Dendritic cell treated with granulocyte-macrophage colony-stimulating factor and Interleukin-4, amounts not matched to agents 40 ng/mL and 50 ng/mL, for 4 days (primary cell): ENCODE measurements at regions not wholly inside any gene's neighbourhood (a gene's known extent, or its start where the extent isn't known, plus 50 kb on each side); places are given as distances from the start of the nearest gene placed in this dataset.
"Not testable (repeated sequence)": the region's sequence is repeated elsewhere in the genome, so short reads cannot be mapped to it uniquely, and the experiment has no call there.

Source experiments
- H3K27ac Mint-ChIP-seq: one replicate; pipeline ENCODE4 v1.8.0; 2022; ENCODE audit warnings: mild to moderate bottlenecking, mixed read lengths
- H3K27me3 Mint-ChIP-seq: one replicate; pipeline ENCODE4 v1.8.0; 2022; ENCODE audit warnings: mild to moderate bottlenecking, mixed read lengths
- H3K36me3 Mint-ChIP-seq: one replicate; pipeline ENCODE4 v1.8.0; 2022; ENCODE audit warnings: low read depth, mixed read lengths
- H3K4me1 Mint-ChIP-seq: one replicate; pipeline ENCODE4 v1.8.0; 2022; ENCODE audit warnings: low read depth, mixed read lengths
- H3K4me3 Mint-ChIP-seq: one replicate; pipeline ENCODE4 v1.8.0; 2022; ENCODE audit warnings: mild to moderate bottlenecking, moderate library complexity, mixed read lengths
- H3K9me3 Mint-ChIP-seq: one replicate; pipeline ENCODE4 v1.8.0; 2022; ENCODE audit warnings: mixed read lengths
- intact Hi-C: fragments of 100-400 bp; cut with micrococcal nuclease; formaldehyde crosslinking; loops from one replicate; pipeline ENCODE4 v1.15.0; 2022

DNA sequence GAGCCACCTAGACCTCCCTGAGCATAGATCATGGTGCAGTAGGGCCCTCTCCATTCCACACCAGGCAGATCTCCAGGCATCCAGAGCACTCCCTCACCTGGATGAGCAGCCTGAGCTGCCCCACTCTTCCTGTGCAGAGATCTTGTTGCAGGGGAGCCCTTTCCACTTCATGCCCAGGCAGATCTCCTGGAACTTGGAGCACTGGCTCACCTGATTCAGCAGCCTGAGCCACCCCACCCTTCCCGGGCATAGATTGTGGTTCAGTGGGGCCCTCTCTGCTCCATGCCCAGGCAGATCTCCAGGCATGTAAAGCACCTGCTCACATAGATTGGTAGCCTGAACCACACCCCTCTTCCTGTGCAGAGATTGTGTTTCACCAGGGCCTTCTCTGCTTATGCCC is 78.0 kb downstream of the SEC16B start:
- intact Hi-C loops: no loop called here
- Mint-ChIP-seq H3K27ac (no peak overlapping the region), H3K36me3 (no peaks in the 10 kb centered on the region), H3K9me3 (peaks cover 21% of the 10 kb centered on the region), H3K4me3 (no peak overlapping the region), H3K27me3 (no peaks in the 10 kb centered on the region), H3K4me1 (no peaks in the 10 kb centered on the region)

DNA sequence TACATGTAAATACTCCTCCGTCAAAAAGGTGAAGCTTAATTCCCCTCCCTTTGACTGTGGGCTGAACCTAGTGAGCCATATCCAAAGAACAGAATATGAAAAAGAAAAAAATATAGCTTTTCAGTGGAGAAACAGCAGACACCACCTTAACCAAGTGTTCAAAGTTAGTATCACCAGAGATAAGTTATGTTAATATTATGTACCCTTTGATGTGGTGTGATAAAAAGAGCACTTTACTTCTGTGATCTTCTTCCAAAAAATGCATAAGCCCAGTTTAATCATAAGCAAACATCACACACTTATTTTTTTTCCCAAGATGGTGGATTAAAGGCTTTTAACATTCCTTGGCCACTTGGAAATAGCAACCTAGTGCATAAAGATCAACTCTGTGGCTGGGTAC is 79.4 kb downstream of the SEC16B start:
- Mint-ChIP-seq H3K4me1 (no peaks in the 10 kb centered on the region), H3K36me3 (no peaks in the 10 kb centered on the region)
- intact Hi-C loops: no loop called here

DNA sequence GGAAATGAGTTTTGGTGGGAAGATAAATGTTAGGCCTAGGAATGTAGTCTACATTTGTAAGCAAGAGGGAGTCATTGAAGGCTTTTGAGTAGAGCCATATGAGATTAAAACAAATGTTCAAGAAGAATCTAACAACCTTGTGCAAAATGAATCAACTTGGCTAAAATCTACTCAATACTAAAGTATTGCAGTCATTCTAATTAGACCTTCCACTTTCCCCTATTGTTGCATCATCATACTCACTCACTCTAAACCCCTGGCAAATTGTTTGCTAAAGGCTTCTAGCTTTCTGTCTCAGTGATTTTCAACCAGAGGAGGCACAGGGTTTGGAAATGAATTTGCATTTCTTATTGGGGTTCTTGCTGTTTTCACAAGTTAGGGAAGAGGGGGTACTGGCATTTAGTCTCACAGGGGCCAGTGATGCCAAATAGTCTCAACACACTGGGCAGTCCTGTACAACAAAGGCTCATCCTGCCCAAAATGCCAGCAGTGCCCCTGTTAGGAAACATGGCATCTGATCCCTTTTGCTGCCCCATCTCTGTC is 85.3 kb downstream of the SEC16B start:
- Mint-ChIP-seq H3K36me3 (no peaks in the 10 kb centered on the region), H3K9me3 (no peaks in the 10 kb centered on the region), H3K27ac (no peak overlapping the region), H3K27me3 (no peaks in the 10 kb centered on the region), H3K4me1 (no peaks in the 10 kb centered on the region), H3K4me3 (no peak overlapping the region)
- intact Hi-C loops: no loop called here

More for the DNA sequence above, 79.4 kb downstream of the SEC16B start:
- H3K27me3 Mint-ChIP-seq: no peaks in the 10 kb centered on the region
- peaks cover 21% of the 10 kb centered on the region for H3K9me3 Mint-ChIP-seq
- no peak overlapping the region for H3K27ac Mint-ChIP-seq
- H3K4me3 Mint-ChIP-seq: no peak overlapping the region

DNA sequence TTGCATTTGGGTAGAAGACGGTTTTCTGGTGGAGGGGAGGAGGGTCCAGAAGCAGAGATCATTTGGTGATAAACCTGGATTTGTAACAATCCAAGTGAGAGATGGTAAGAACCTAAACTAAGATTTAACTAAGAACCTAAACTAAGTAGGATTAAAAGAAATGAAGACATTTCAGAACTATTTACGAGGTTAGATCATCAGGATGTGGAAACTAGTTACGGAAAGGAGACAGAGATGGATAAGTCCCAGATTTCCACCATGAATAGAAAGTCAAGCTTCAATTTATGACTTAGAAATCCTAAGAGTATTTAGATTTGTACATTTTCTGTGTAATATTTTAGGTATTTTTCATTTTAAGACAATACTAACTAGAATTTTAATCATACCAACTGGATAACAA is 86.3 kb downstream of the SEC16B start:
- Mint-ChIP-seq H3K9me3 (no peaks in the 10 kb centered on the region), H3K27me3 (no peaks in the 10 kb centered on the region), H3K4me1 (no peaks in the 10 kb centered on the region), H3K4me3 (no peak overlapping the region), H3K36me3 (no peaks in the 10 kb centered on the region), H3K27ac (no peak overlapping the region)
- intact Hi-C loops: no loop called here

DNA sequence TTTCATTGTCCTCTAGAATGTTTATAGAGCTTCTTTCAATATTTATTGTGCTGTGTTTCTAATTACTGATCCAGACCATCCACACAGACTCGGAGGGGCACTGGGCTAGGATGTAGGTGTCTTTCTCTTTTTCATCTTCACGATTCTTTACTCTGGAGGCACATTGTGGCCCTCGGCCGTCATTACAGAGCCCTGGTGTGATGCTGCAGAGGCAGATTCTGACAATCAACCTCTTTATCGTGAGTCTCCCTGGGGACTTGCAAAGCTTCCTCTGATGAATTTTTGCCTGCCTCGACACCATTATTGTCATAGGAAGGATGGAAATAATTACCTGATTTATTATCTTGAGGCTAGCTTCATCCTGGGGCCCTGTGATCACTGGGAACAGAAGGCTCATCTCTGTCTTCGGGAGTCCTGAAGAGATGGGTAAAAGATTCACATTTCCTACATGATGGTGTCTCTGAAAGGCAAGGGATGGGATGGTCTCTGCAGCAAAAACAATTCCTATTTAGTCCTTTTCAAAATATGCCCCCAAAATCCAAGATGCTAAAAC is 89.4 kb downstream of the SEC16B start:
- intact Hi-C loops: no loop called here
- no peaks in the 10 kb centered on the region for H3K36me3 Mint-ChIP-seq
- no peaks in the 10 kb centered on the region for H3K27me3 Mint-ChIP-seq
- no peak overlapping the region for H3K4me3 Mint-ChIP-seq
- H3K9me3 Mint-ChIP-seq: no peaks in the 10 kb centered on the region
- H3K4me1 Mint-ChIP-seq: no peaks in the 10 kb centered on the region
- no peak overlapping the region for H3K27ac Mint-ChIP-seq

DNA sequence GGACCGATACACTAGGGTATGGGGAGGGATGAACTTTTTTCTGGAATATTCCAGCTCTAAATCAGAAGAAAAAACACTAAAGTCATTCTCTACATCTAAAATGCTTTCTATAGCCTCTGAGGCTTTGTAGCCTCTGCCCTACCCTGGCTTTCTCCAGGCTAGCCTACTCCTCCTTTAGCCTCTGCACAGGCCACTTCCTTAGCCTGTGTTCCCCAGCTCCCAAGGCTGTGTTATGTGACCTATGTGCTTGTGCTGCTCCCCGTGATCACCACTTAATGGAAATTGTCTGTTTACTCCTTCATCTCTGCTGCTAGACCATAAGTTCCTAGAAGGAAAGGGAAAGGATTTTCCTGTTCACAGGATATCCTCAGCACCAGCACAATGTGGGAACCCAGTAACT is 92.8 kb downstream of the SEC16B start:
- Mint-ChIP-seq H3K27ac (no peak overlapping the region), H3K4me3 (no peak overlapping the region), H3K9me3 (no peaks in the 10 kb centered on the region)

DNA sequence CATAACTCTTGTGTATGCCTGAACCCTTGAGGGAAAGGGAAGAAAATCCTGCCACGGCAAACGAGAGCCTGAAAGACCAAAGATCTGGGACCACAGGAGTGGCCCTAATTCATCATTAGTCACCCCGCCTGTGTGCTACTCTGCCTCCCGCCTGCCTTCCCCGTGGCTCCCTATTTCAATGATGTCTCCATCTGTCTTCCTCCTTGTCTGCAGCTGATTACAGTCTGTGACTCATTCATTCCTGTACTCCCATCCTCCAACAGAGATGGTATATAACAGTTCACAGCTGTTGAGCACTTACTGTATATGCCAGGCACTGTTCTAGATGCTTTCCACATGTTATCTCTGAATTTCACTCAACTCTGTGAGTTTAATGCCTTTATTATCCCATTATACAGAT is 96.6 kb downstream of the SEC16B start:
- no peaks in the 10 kb centered on the region for H3K36me3 Mint-ChIP-seq
- H3K9me3 Mint-ChIP-seq: no peaks in the 10 kb centered on the region
- no peak overlapping the region for H3K4me3 Mint-ChIP-seq
- H3K4me1 Mint-ChIP-seq: no peaks in the 10 kb centered on the region
- no peak overlapping the region for H3K27ac Mint-ChIP-seq
- H3K27me3 Mint-ChIP-seq: peaks cover 2% of the 10 kb centered on the region
- intact Hi-C loops: no loop called here

More for the DNA sequence above, 92.8 kb downstream of the SEC16B start:
- H3K4me1 Mint-ChIP-seq: no peaks in the 10 kb centered on the region
- intact Hi-C loops: no loop called here
- no peaks in the 10 kb centered on the region for H3K36me3 Mint-ChIP-seq
- peaks cover 2% of the 10 kb centered on the region for H3K27me3 Mint-ChIP-seq

DNA sequence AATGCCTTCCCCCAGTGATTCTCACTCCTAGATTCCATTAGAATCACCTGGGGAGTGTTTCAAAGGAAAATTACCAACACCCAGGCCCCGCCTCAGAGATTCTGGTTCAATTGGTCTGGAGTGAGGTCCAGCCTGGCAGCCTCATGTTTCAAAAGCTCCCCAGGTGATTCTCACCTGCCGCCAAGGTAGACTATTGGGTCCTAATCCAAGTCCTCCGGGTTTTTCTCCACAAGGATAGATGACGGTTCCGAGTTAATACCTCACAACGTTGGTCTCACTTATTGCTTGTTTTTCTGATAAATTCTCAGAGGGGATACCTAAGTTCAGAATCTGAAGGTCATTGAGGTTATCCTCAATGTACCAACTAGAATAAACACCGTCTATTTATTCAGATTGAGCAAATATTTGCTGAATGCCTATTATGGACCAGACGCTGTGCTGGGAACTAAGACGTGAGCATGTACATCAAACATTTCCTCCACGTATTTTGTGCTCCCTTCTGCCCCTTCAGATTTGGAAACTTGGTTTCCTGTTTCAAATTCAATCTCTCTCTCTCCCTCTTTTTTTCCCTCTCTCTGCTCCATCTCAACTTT is 97.5 kb downstream of the SEC16B start:
- no peaks in the 10 kb centered on the region for H3K9me3 Mint-ChIP-seq
- no peak overlapping the region for H3K27ac Mint-ChIP-seq
- H3K36me3 Mint-ChIP-seq: no peaks in the 10 kb centered on the region
- H3K27me3 Mint-ChIP-seq: peaks cover 2% of the 10 kb centered on the region
- H3K4me1 Mint-ChIP-seq: no peaks in the 10 kb centered on the region
- intact Hi-C loops: no loop called here
- no peak overlapping the region for H3K4me3 Mint-ChIP-seq

DNA sequence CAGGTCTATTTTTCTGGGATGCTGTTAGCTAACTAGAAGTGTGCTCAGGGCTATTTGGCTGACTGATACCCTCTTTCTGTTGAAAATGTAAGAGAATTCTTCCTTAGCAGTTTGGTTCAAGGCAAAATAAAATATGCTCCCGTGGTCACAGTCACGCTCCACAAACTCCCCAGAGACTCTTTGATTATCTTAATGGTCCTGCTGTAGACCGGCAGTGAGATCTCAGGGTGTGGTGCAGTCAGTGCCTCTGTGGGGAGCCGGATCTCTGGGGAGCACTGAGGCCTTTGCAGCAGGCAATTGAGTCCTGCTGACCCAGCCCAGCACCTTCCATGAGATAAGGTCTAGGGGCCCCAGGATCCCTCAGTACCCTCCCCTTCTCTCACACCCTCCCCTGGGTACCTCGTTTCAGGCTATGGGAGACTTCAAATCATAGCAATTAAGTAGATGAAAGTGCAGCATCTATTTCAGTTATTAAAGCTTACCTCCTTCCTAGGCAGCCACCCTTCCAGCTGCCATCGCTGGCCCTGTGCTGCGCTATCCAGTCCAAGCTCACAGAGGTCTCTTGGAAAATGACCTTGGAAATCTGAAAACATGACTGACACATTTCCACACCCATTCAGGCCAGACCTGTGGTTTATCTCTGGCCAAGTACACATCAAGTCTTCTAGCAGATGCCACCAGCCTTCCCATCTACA is 98.1 kb downstream of the SEC16B start:
- peaks cover 2% of the 10 kb centered on the region for H3K27me3 Mint-ChIP-seq
- no peak overlapping the region for H3K4me3 Mint-ChIP-seq
- H3K36me3 Mint-ChIP-seq: no peaks in the 10 kb centered on the region
- no peaks in the 10 kb centered on the region for H3K4me1 Mint-ChIP-seq
- no peaks in the 10 kb centered on the region for H3K9me3 Mint-ChIP-seq
- intact Hi-C loops: no loop called here
- no peak overlapping the region for H3K27ac Mint-ChIP-seq

DNA sequence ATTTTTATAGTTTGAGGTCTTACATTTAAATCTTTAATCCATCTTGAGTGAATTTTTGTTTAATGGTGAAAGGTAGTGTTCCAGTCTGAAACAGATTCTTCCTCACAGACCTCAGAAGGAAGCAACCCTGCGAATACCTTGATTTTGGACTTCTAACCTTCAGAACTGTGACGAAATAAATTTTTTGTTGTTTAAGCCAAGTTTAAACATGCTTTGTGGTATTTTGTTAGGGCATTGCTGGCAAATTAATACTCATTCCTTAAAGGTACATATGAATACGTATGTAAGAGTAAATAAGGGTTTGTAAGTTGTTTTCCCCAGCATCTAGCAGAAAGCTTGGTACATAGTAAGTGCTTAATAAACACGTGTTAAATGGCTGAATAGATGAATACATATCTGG is 100.3 kb downstream of the SEC16B start:
- Mint-ChIP-seq H3K4me1 (no peaks in the 10 kb centered on the region), H3K27me3 (peaks cover 2% of the 10 kb centered on the region), H3K36me3 (no peaks in the 10 kb centered on the region), H3K9me3 (no peaks in the 10 kb centered on the region), H3K27ac (no peak overlapping the region), H3K4me3 (no peak overlapping the region)
- intact Hi-C loops: no loop called here

DNA sequence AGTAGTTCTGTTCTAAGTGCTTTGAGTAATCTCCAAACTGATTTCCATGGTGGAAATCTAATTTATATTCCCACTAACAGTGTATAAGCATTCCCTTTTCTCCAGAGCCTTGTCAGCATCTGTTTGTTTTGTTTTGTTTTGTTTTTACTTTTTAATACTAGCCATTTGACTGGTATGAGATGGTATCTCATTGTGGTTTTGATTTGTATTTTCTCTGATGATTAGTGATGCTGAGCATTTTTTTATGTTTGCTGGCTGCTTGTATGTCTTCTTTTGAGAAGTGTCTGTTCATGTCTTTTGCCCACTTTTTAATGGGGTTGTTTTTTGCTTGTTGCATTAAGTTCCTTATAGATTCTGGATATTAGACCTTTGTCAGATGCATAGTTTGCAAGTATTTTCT is 100.8 kb downstream of the SEC16B start:
- not testable (repeated sequence) for H3K36me3 Mint-ChIP-seq

DNA sequence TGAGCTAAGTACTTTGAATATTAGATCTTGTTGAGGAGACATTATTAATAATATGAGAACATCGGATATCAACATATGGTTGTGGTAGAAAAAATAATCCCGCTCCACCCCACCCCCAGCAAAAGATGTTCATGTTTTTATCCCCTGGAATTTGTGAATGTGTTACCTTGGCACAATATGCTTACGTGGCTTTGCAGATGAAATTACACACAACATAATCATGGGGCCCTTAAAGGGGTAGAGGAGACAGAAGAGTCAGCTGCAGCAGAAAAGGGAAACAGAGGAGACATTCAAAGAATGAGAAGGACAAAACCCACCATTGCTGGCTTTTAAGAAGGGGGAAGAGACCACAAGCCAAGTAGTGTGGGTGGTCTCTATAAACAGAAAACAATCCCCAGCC is 104.1 kb downstream of the SEC16B start:
- intact Hi-C loops: no loop called here
- H3K9me3 Mint-ChIP-seq: no peaks in the 10 kb centered on the region
- no peaks in the 10 kb centered on the region for H3K27me3 Mint-ChIP-seq

More for the DNA sequence above, 100.8 kb downstream of the SEC16B start:
- H3K4me1 Mint-ChIP-seq, H3K9me3 Mint-ChIP-seq, H3K4me3 Mint-ChIP-seq, H3K27me3 Mint-ChIP-seq, intact Hi-C loops, H3K27ac Mint-ChIP-seq: not testable (repeated sequence)

DNA sequence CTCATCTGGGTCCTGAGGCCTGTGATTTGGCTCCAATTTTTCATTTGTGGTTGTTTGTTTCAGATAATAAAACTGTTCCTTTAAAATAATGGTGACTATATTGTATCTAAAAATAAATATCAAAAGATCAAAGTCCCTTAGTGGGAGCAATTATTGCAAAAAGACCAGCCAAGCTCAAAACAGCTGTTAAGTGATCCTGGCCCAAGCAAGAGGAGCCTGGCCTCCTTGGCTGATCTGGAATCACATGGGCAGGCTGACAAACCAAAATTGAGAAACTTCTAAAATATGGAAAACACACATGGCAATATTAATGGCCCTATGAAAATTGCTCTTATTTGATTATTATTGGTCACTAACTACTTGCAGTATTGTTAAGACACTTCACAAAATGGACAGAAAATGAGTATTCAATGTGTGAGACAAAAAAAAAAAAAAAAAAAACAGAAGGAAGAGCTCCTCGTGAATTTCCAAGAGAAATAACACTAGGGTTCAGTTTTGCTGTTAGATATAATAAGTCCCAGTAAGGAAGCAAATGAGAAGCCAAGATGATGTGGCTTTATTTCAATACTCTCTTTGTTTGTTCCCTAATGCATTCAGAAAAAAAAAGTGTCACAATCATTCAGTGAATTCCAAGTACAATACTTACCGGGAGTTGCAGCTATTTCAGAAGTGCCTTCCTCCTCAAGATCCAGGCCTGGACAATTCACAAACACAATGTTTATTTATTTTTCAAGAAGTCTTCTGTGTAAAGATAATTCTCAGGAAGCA is 105.1 kb downstream of the SEC16B start:
- Mint-ChIP-seq H3K27me3 (no peaks in the 10 kb centered on the region), H3K4me1 (no peaks in the 10 kb centered on the region), H3K27ac (no peak overlapping the region), H3K36me3 (no peaks in the 10 kb centered on the region), H3K4me3 (no peak overlapping the region), H3K9me3 (no peaks in the 10 kb centered on the region)
- intact Hi-C loops: no loop called here

More for the DNA sequence above, 104.1 kb downstream of the SEC16B start:
- H3K4me3 Mint-ChIP-seq: no peak overlapping the region
- no peaks in the 10 kb centered on the region for H3K4me1 Mint-ChIP-seq
- no peak overlapping the region for H3K27ac Mint-ChIP-seq
- H3K36me3 Mint-ChIP-seq: no peaks in the 10 kb centered on the region

DNA sequence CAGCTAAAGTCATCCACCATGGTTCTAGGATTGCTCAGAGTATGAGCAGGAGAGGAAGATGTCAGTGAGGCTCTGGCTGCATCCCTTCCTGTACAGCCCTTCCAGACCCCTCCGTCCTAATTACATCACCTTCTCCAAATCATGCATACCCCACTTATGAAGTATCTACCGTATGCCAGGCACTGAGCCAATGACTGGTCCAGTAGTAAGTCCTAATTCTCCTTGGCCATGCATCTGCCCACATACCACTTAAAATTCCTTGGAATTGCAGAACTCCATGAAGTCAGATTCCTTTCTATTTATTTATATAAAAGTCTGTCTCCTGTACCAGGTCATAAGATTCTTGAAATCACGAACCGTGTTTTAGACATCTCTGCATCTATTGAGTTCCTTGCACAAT is 106.1 kb downstream of the SEC16B start:
- Mint-ChIP-seq H3K4me3 (no peak overlapping the region), H3K36me3 (no peaks in the 10 kb centered on the region), H3K27me3 (no peaks in the 10 kb centered on the region), H3K27ac (no peak overlapping the region), H3K4me1 (no peaks in the 10 kb centered on the region), H3K9me3 (no peaks in the 10 kb centered on the region)
- intact Hi-C loops: no loop called here
